Prostate gland (tissue), 2 donors: ENCODE measurements at regions not wholly inside any gene's neighbourhood (a gene's known extent, or its start where the extent isn't known, plus 50 kb on each side); places are given as distances from the start of the nearest gene placed in this dataset.

Source experiments
- DNase-seq: peaks from one replicate; pipeline ENCODE4 v3.0.0-alpha.2; 2019; ENCODE audit warnings: low spot score
- H3K27ac ChIP-seq, 2 donors: fragments of 200-600 bp; sonication (generic); 2 replicates each; pipeline ENCODE4 v1.5.1; 2017 to 2019
- H3K27me3 ChIP-seq: fragments of 200-600 bp; sonication (generic); replicated peaks from 2 replicates; pipeline ENCODE4 v1.5.1; 2019; ENCODE audit not compliant: insufficient read depth
- H3K36me3 ChIP-seq, 2 donors: fragments of 200-600 bp; sonication (generic); 1 replicate in 1 of 2; 2 replicates in 1 of 2; pipeline versions ENCODE4 v1.5.1 to v1.8.1; 2017 to 2019
- H3K4me1 ChIP-seq: fragments of 200-600 bp; sonication (generic); replicated peaks from 2 replicates; pipeline ENCODE4 v1.5.1; 2019
- H3K4me3 ChIP-seq, 2 donors: fragments of 200-600 bp; sonication (generic); 2 replicates each; pipeline ENCODE4 v1.5.1; 2017 to 2019
- H3K9me3 ChIP-seq: fragments of 200-600 bp; sonication (generic); 2 replicates; pipeline ENCODE4 v1.5.1; 2017
- CTCF ChIP-seq, 4 experiments: fragments of 200-600 bp in 2 of 4; fragments of 450-650 bp in 2 of 4; sonication (generic) in 2 of 4; IDR thresholded peaks; 1 replicate in 3 of 4; 2 replicates in 1 of 4; pipeline ENCODE4 v1.5.1; 2016 to 2019; ENCODE audit warnings: antibody characterized with exemption in 4 of 4, mild to moderate bottlenecking in 2 of 4, moderate library complexity in 2 of 4
- POLR2A ChIP-seq: fragments of 450-650 bp; IDR thresholded peaks from one replicate; pipeline ENCODE4 v1.6.1; 2016; ENCODE audit warnings: antibody characterized with exemption, mild to moderate bottlenecking
- POLR2AphosphoS5 ChIP-seq: sonication (generic); formaldehyde crosslinking; IDR thresholded peaks from one replicate; pipeline ENCODE4 v1.6.1; 2017; ENCODE audit warnings: antibody characterized with exemption
- WGBS: methylation state at CpG from one replicate; pipeline ENCODE4 v1.1.5; 2018; 5-methylcytosine and 5-hydroxymethylcytosine counted together
- intact Hi-C: fragments of 100-400 bp; cut with DNase I; formaldehyde crosslinking; loops from one replicate; pipeline ENCODE4 v1.14.2; 2022

- H3K27me3 ChIP-seq: no peaks in the 10 kb centered on the region
- H3K9me3 ChIP-seq: no peaks in the 10 kb centered on the region
- WGBS: 66% methylated on average over 2 of the region's 2 CpGs
- no peaks in the 10 kb centered on the region for H3K4me1 ChIP-seq
- intact Hi-C loops: no loop called here
- H3K27ac ChIP-seq: no peak overlapping the region
- no peak for TF ChIP-seq CTCF (IDR thresholded peaks at IDR 0.05)
- no peak for TF ChIP-seq POLR2AphosphoS5
- TF ChIP-seq POLR2A: no peak
- H3K36me3 ChIP-seq: no peaks in the 10 kb centered on the region
- no peak overlapping the region for H3K4me3 ChIP-seq
- DNase-seq: no peak
Measured at GRCh38 chr21:27040738-27041469, 74.0 kb upstream of the ADAMTS5 start.

GRCh38 chr21:27036736-27037301 lies 69.9 kb upstream of the ADAMTS5 start:
- intact Hi-C loops: no loop called here
- H3K27ac ChIP-seq: no peak overlapping the region
- no peaks in the 10 kb centered on the region for H3K27me3 ChIP-seq
- no peaks in the 10 kb centered on the region for H3K36me3 ChIP-seq
- no peaks in the 10 kb centered on the region for H3K9me3 ChIP-seq
- H3K4me3 ChIP-seq: no peak overlapping the region
- DNase-seq: no peak
- 73% methylated on average over 3 of the region's 3 CpGs for WGBS
- no peak for TF ChIP-seq CTCF (IDR thresholded peaks at IDR 0.05)
- TF ChIP-seq POLR2AphosphoS5: no peak
- H3K4me1 ChIP-seq: no peaks in the 10 kb centered on the region

GRCh38 chr21:27035791-27036190 lies 68.9 kb upstream of the ADAMTS5 start:
- WGBS: 71% methylated on average over 4 of the region's 4 CpGs
- Histone ChIP-seq H3K9me3 (no peaks in the 10 kb centered on the region), H3K4me1 (no peaks in the 10 kb centered on the region), H3K4me3 (no peak overlapping the region), H3K36me3 (no peaks in the 10 kb centered on the region), H3K27me3 (no peaks in the 10 kb centered on the region), H3K27ac (no peak overlapping the region)
- DNase-seq: no peak
- no peak for TF ChIP-seq CTCF (IDR thresholded peaks at IDR 0.05)
- no peak for TF ChIP-seq POLR2A
- no peak for TF ChIP-seq POLR2AphosphoS5
- intact Hi-C loops: no loop called here

- Histone ChIP-seq H3K27ac (no peak overlapping the region), H3K4me3 (no peak overlapping the region), H3K4me1 (no peaks in the 10 kb centered on the region), H3K36me3 (no peaks in the 10 kb centered on the region), H3K27me3 (no peaks in the 10 kb centered on the region), H3K9me3 (no peaks in the 10 kb centered on the region)
- intact Hi-C loops: no loop called here
- TF ChIP-seq CTCF (IDR thresholded peaks at IDR 0.05) (no peak), POLR2AphosphoS5 (no peak), POLR2A (no peak)
- no peak for DNase-seq
- 100% methylated on average over 1 of the region's 1 CpG for WGBS
Measured at GRCh38 chr21:27034796-27035195, 67.9 kb upstream of the ADAMTS5 start.

GRCh38 chr21:27033471-27033870 lies 66.6 kb upstream of the ADAMTS5 start:
- no peak for DNase-seq
- no peak for TF ChIP-seq CTCF (IDR thresholded peaks at IDR 0.05)
- no peak for TF ChIP-seq POLR2AphosphoS5
- TF ChIP-seq POLR2A: no peak
- Histone ChIP-seq H3K27ac (no peak overlapping the region), H3K27me3 (no peaks in the 10 kb centered on the region), H3K9me3 (no peaks in the 10 kb centered on the region), H3K4me1 (no peaks in the 10 kb centered on the region), H3K4me3 (no peak overlapping the region), H3K36me3 (no peaks in the 10 kb centered on the region)
- intact Hi-C loops: no loop called here
- 61% methylated on average over 3 of the region's 3 CpGs for WGBS
